GM18861 (cell line): ENCODE measurements at regions not wholly inside any gene's neighbourhood (a gene's known extent, or its start where the extent isn't known, plus 50 kb on each side); places are given as distances from the start of the nearest gene placed in this dataset.

Source experiments
- ATAC-seq: cut with Tn5 transposase; IDR thresholded peaks from one replicate; pipeline ENCODE4 v1.9.1; 2021; ENCODE audit not compliant: unreplicated experiment

DNA sequence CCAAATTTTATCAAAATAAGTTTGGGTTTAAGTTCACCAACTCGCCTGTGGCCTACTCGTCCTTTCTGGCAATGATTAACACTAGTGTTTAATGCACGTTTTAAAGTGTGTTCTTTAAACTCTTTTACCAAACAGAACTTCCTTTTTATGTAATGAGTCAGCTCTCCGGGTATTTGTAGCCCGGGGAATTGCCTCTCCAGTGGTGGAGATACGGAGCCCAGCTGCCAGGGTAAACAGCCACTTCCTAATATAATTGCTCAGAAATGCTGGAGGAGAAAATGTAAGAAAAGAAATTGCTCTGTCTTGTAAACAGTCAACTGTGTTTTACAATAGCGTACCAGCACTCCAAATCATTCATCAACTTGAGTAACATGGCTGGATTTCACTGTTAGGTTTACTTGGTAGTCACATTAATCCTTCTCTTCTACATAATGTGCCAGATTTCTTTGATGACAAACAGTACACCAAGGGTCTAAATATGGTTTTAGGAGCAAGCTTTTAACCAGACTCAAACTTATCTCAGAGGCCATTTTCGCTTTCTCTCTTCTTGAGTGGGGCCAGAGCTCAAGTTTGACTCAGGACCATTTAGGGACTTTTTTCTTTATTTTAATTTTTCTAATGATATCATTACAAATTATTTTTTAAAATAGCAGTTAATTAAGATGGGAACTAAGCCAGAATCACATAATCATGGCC lies 101.2 kb upstream of the SLC38A2 start:
- peak; percentile 80 for ATAC-seq

DNA sequence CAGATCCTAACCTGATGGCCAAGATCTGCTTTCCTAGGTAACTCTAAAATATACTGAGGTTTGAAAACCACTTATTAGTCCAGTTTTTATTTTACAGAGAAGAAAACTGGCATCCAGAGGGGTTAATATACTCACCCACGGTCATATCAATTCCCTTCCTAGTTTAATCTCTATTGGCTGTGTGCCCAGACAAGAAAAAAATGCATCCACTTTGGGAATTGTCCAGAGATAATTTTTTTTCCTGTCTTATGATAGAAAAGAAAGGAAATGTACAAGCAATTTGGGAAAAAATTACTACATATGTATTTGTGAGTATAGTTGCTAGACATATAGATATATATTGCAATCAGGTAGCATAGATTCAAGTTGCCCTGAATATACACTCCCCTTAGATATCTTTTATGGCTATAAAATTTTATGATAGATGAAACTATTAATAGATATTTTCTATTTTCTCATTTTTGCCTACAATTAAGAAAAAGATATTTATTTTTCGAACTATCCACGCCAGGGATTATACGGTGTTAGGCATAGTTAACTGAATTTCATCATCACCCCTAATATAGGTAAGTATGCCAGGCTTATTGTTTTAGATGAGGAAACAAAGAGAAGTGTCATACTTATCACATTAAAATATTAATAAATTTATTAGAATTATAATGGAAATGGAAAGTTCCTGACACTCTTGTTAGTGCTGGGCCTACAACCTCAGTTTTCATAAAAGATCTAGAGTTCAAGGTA lies 100.5 kb upstream of the SLC38A2 start:
- peak; percentile 4 for ATAC-seq

DNA sequence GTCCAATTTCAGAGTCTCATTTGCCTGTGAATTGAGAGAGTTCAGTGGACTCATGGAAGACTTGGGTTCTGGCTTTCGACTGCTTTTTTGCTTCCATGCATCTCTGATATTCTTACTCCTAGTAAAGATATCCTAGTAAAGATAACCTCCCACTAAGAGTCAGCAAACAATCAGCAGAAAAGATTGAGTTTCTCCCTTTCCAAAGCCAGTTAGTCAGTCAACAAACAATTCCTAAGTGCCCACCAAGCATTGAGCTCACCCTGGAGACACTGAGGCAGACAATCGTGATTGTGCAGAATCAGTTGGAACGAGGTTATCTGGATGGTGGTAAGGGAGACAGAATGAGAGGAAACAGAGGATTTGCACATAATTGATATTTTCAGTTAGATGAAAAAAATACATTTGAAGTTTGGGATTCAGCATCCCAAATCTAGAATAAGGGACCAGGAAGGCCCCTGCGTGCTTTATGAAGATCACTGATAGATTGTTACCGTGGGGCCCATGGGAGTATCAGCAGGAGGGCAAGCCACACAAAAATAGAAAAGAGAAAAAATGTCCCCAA lies 99.7 kb upstream of the SLC38A2 start:
- ATAC-seq, result no peak

DNA sequence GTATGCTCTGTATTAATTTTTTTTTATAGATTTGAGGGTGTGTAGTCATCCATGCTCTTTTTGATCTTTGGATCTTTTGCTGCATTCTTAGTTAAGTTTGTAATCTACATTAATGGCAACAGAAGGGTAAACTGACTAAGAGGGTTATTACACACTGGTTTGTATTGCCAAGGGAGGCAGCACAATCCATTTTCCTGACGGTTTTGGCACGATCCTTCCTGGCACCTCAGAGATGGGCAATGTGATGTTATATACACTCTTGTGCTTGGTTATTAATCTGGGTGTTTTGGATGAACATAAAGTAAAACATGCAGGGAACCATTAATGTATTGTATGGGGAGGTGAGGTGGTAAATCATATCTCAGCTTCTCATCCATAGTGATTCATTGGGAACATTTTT lies 98.8 kb upstream of the SLC38A2 start:
- ATAC-seq, result no peak

DNA sequence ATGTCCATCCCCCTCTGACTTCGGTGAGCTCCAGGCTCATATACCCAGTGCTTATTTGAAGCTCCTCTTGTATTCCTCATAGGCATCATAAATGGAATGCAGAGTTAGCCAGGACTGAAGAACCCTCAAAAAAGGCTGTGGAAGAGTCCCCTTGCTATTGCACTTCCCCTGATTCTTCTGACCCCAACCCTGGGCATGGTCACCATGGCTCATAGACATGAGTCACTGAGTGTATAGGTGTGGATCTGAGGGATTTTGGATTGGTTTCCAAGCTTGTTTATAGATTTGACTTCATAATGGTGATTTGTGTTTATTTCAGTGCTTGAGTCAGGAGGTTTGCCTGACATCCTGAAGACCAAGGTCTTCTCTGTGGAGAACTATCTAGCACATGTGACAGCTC lies 98.4 kb upstream of the SLC38A2 start:
- no peak for ATAC-seq

DNA sequence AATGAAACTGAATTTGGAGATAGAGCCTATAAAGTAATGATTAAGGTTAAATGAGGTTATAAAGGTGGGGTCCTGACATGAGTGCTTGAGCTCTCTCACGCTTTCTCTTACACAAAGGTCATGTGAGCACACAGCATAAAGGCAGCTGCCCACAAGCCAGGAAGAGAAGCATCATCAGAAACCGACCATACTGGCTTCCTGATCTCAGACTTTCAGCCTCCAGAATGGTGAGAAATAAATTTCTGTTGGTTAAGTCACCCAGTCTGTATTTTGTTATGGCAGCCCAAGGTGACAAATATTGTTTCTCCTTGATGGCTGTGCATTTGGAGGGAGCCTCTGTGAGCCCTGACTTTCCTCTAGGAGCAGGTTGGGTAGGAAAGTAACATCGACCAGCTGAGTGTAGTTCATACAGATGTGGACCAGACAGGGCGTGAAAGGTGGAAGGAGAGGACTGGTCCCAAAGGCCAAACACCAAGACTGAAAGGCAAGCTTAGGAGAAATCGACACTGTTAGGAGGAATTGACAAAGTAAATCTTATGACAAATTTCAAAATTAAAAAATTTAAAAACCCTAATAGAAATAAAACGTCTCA lies 97.6 kb upstream of the SLC38A2 start:
- ATAC-seq, result peak; percentile 36

DNA sequence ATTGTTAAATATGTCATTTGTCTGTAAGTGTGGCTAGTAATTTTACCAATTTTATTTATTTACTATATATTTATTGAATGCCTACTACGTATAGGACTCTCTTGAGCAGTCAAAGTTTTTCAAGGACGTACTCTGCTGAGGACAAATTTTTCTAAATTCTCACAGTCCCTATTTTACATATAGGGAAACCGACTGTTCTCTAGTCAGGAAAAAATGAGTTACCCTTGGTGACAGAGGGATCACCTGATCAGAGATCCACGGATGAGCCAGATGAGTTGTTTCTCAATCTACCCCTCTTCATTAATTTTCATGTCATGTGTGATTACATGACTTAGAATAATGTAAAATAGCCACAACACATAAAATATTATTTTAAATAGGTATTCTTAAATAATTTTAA lies 96.2 kb upstream of the SLC38A2 start:
- no peak for ATAC-seq

DNA sequence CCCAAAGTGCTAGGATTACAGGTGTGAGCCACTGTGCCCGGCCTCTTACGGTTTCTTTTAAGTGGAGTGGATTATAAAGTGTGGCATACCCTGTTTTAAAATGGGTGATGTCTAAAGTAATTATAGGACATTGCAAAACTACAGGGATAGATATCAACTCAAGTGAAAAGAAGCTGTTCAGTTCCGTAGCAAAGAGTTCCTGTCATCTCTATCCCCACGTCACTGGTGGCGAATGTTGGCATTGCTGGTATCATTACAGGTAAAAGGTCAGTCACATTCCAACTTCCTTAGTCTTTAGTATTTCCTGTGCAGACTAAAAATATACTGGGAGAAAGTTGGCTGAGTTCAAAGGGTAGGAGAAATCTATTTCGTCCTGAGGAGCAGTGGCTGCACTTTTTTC lies 95.6 kb upstream of the SLC38A2 start:
- ATAC-seq, result no peak

DNA sequence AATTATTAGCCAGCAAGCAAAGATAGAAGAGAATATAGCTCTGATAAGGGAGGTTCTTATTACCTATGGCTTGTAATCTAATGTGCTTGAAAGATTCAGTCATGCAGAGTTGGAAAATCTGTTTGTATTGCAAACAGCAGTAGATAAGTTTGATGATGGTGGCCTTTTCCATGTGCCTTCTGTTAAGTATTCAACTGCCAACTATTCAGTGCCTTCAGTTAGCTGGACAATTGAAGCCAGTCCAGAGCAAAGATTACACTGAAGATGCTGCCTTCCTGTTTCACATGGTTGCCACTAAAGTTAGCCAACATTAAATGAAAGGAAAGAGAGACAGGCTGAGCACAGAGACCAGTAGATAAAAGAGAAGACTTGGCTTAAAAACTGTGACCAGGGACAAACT lies 92.7 kb upstream of the SLC38A2 start:
- no peak for ATAC-seq

DNA sequence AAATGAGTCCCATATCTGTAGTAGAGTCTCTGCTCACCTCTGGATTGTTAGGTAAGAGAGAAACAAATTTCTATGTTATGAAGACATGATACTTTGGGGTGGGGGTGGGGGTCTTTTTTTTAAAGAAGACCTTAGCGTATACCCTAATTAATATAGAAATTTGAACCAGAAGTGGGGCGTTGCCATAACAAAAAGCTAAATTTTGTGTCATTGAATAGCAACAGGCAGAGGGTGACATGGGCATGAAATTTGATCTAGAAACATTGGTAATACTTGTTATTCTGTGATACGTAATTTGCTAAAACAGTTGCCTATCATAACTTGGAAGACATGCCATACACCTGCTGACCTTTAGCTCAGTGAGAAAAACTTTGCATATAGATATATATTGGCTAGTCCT lies 92.3 kb upstream of the SLC38A2 start:
- no peak for ATAC-seq

DNA sequence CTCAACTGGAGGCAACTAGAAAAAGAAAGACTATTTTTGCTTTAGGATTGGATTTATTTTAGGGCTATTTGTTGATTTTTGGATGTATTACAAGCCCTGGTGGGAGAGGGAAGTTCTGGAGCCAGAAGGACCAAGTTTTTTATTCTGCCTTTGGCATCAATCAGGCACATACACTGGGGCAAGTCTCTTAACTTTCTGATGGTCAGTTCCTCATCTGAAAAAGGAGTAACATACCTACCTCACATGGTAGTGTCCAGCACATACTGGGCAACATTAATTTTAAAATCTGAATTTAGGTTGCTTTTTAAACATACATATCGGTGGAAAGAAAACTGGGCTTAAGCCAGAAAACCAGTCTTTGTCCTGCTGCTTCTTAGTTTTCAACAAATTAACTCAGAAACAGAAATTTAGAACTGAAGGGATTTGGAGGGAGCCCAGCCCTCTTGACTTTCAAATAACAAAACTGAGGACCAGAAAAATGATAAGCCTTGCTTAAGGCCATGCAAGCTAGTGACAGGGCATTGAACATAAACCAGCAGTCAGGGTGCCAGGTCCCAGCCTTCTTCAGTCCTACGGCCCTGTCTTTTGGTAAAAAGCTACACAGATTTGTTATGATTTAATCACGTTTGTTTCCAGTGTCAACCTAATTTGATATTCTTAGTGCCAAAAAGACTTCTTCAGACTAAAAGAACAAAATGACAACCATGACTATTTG lies 90.2 kb upstream of the SLC38A2 start:
- no peak for ATAC-seq

DNA sequence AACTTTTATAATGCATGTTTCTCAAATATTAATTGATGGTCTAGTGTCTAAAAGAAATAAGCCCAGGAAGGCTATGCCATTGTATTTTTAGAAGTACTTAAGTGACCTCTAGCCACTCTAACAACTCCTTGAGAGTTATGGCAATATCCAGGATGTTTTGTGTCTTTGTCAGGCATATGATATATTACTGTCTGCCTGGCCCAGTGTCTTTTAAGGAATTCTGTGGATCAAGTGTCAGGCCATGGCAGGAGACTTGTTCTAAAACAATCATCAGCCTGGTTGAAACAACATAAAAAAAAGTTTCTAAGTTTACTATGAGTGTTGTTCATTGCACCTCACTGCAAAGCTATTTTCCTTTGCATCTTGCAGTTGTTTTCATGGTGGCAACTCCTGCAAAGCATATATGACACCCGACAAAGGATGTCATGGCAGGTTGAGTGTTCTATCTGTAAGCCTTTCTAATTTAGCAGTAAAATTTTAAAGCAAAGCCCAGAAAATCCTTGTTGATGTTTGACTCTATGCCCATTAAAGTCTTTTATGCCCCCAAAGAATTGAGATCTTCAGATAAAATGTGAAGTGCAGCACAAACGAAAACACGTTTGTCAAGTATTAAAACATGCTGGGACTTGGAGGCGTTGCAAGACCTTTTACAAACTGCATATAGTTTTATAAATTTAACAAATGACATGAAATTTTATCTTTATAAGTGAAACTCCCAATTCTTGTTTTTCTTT lies 89.5 kb upstream of the SLC38A2 start:
- no peak for ATAC-seq

DNA sequence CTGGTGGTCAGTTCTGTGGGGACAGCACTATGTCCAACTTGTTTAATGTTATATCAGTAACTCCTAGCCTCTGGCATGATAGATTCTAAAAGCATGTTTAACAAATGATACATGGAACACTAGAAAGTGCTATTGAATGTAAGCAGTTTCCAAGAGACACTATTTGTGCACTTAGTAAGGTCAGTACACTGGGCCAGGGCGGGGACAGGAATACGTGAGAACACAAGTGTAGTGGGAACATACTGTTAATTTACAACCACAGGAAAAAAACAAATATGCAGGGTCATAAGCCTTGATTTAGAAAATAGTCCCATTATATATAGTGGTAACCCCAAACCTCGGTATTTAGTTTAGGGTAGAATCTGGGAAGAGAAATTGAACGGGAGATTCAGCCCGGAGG lies 88.9 kb upstream of the SLC38A2 start:
- no peak for ATAC-seq

DNA sequence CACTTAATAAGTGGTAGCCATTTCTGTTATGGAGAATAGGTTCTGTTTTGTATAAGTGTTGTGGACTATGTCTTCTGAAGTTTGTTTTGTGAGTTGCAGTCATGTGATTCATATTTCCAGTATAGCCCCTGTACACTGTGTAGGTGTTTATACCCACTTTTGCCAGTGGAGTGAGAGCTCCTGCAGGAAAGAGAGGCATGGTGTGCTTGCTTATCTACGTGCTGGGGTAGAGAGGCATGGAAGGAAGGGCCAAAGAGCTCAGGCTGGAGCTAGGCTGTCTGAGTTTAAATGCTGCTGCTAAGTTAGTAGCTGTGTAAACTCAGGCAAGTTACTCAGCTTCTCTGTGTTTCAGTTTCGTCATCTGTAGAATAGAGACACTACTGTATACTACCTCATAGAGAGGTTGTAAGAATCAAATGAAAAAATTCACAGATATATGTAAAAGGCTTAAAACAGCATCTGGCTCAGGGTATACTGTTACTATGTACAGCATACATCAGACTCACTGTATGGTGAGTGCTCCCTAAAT lies 88.2 kb upstream of the SLC38A2 start:
- ATAC-seq, result no peak

DNA sequence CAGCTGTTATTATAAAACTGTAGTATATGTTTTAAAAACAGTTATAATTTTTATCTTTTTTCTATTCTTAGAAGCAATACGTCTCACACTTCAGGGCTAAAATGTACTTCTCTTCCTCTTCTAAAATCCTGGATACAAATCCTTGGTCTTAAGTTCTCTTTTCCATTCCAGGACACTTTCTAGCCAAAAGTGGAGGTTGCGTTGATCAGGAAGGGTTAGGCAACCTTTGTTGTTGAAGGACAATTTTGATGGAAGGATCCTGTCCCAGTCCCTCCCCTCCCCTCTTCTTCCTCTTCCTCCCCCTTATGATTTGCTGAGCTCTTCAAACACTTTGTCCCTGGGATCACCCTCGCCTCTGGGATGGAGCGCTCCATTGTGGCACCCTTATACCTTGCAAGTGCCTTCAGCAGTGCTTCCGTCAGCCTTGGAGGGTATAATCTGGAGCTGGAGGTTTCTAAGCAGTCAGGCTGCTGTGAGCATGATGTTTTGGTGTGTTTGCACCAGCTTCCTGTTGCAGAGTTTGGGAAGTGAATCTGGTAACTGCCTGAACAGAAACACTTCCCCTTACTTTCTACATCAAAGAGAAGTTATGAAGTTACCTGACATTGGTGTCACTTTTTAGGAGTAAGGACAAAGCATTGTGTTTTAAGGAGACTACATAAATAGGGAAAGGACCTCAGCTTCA lies 87.4 kb upstream of the SLC38A2 start:
- ATAC-seq, result no peak

DNA sequence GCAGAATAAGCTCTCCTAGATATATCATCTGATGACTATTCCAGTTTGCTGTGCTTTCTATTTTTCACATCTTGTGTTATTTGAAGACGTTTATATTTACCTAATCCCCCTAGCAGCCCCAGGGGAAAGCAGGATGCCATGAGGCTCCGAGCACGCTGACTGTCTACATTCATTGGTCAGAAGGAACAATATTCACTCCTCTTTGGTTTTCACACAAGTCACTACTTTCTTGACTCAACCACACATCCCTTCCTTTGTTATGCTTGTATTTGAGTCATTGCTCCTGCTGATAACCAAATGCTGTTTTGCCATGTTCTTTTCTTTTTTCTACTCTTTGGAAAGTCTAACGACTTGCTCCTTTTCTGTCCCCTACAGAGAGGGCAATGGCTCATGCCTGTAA lies 86.5 kb upstream of the SLC38A2 start:
- ATAC-seq, result no peak

DNA sequence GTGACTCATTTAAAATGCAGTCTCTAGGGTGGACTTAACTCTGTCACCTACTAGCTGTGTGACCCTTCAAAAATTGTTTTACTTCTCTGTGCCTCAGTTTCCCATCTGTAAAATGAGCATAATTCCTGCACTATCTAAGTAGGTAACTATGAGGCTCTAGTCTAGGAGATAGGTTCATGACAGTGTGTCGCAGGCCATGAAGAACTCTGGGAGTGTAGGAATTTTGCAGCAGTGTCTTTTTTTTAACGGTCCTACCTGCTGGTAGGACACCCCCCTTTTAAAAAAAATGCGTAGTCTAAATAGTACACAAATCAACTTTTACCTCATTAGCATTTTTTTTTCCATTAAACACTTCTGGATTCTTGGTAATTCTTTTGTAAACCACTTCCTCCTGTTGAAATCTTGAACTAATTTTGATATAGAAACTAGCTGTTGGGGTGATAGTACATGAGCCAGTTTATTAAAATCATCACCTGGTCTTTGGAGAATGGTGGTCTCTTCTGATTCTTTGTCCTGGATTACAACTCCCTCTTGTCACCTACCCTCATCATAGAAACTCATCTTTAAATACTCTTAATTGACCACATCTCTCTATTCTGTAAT lies 86.0 kb upstream of the SLC38A2 start:
- ATAC-seq, result no peak

DNA sequence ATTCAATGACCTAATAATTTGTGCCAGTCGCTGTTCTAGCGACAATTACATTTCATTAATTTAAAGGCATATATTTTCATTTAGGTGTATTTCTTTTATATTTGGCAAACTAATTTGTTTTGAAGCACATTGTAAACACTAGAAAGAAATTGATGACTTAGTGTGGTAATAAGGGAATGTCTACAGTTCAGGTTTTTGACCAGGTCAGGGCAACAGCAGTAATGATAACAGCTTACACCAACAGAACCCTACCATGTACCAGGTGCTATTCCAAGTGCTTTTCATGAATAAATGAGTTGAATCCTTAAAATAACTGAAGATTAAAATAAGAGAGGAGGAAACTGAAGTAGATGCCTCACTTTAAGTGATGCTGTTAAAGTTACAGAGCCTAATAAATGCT lies 85.4 kb upstream of the SLC38A2 start:
- no peak for ATAC-seq
